Osteocyte (in vitro differentiated cells): ENCODE measurements at regions not wholly inside any gene's neighbourhood (a gene's known extent, or its start where the extent isn't known, plus 50 kb on each side); places are given as distances from the start of the nearest gene placed in this dataset.

Experiments used
- DNase-seq: peaks from one replicate; pipeline ENCODE4 v3.0.0; 2021; ENCODE audit warnings: mixed read lengths; ENCODE audit not compliant: unreplicated experiment; ENCODE audit errors: extremely low spot score
- H3K27ac Mint-ChIP-seq: one replicate; pipeline ENCODE4 v1.8.0; 2021; ENCODE audit warnings: mild to moderate bottlenecking, mixed read lengths; ENCODE audit not compliant: unreplicated experiment
- H3K27me3 Mint-ChIP-seq: one replicate; pipeline ENCODE4 v1.8.0; 2021; ENCODE audit warnings: mixed read lengths; ENCODE audit not compliant: unreplicated experiment
- H3K36me3 Mint-ChIP-seq: one replicate; pipeline ENCODE4 v1.8.0; 2021; ENCODE audit warnings: mixed read lengths; ENCODE audit not compliant: unreplicated experiment
- H3K4me1 Mint-ChIP-seq: one replicate; pipeline ENCODE4 v1.8.0; 2021; ENCODE audit warnings: mixed read lengths; ENCODE audit not compliant: unreplicated experiment
- H3K4me3 Mint-ChIP-seq: one replicate; pipeline ENCODE4 v1.8.0; 2021; ENCODE audit warnings: mild to moderate bottlenecking, moderate library complexity, mixed read lengths; ENCODE audit not compliant: unreplicated experiment
- H3K9me3 Mint-ChIP-seq: one replicate; pipeline ENCODE4 v1.8.0; 2021; ENCODE audit warnings: mixed read lengths; ENCODE audit not compliant: unreplicated experiment
- TF ChIP-seq, protein P1 (sequence below): fragments of 200-600 bp; sonication (generic); IDR thresholded peaks from 2 replicates; pipeline ENCODE4 v1.5.0; 2021; ENCODE audit warnings: antibody characterized with exemption, mild to moderate bottlenecking, moderate library complexity

DNA sequence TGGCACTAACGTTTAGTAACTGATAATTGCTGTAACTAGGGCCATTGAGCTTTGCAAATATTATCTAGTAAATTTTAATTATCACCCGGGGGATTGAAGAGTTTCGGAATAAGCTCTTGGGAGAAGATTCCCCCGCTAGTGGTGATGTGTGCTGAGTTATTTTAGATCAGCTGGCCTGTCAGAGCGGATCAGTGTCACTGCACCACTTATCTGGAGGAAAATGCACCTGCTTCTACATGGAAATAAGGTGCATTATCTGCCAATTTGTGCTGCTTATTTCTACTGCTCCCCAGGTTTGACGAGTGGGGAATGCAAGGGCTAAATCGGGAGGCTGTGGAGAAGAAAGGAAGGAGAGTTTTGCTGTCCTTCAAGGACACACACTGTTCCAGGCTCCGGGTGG, 518.6 kb downstream of the TLE4 start:
- Mint-ChIP-seq H3K9me3 (no peaks in the 10 kb centered on the region), H3K4me3 (no peak overlapping the region), H3K27me3 (no peaks in the 10 kb centered on the region), H3K36me3 (no peaks in the 10 kb centered on the region), H3K4me1 (no peaks in the 10 kb centered on the region), H3K27ac (no peak overlapping the region)
- no peak for DNase-seq
- TF ChIP-seq, protein P1, sequence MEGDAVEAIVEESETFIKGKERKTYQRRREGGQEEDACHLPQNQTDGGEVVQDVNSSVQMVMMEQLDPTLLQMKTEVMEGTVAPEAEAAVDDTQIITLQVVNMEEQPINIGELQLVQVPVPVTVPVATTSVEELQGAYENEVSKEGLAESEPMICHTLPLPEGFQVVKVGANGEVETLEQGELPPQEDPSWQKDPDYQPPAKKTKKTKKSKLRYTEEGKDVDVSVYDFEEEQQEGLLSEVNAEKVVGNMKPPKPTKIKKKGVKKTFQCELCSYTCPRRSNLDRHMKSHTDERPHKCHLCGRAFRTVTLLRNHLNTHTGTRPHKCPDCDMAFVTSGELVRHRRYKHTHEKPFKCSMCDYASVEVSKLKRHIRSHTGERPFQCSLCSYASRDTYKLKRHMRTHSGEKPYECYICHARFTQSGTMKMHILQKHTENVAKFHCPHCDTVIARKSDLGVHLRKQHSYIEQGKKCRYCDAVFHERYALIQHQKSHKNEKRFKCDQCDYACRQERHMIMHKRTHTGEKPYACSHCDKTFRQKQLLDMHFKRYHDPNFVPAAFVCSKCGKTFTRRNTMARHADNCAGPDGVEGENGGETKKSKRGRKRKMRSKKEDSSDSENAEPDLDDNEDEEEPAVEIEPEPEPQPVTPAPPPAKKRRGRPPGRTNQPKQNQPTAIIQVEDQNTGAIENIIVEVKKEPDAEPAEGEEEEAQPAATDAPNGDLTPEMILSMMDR: no peak

DNA sequence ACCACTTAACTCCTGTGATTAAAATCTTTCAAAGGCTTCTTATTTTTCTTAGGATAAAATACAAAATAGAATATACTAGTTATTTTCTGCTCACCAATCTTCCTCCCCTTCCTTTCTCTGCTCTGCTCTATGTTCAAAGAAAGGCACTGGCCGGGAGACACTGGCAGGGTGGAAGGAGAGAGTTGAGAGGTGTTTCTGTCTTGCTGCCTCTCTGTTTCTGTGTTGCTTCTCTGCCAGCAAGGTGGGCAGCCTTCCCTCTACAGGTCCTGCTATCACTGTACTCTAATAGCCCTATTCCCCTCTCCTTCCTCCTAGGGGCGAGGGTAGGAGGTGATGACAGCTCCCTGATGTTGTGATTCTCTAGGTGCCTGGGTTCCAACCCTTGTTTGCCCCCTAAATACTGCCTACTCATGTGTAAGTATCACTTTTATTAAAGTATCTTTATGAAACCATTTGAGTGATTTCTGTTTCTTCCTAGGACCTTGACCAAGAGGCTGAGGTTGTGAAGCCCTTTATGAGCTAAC, 515.1 kb downstream of the TLE4 start:
- no peak for DNase-seq
- H3K4me1 Mint-ChIP-seq: no peaks in the 10 kb centered on the region
- H3K4me3 Mint-ChIP-seq: no peak overlapping the region
- peaks cover under 1% of the 10 kb centered on the region for H3K36me3 Mint-ChIP-seq
- no peaks in the 10 kb centered on the region for H3K27me3 Mint-ChIP-seq
- H3K9me3 Mint-ChIP-seq: peaks cover 6% of the 10 kb centered on the region
- TF ChIP-seq, protein P1: no peak
- H3K27ac Mint-ChIP-seq: no peak overlapping the region

DNA sequence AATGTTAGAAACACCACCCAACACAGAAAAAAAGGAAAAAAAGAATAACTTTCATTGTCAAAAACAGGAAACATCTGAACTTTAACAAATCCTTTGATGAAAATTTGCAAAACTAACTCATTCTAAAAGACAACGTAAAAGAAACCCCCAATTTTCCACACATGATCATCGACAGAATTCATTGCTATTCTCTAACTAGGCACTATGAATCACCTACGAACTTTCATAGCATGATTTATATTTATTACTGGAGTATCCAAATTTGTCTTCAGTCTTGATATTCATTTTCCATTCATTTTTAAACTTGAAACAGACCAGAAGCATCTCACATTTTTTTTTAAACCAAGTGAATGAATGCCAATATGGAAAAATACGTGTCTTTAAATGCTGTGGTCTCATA, 514.6 kb downstream of the TLE4 start:
- no peaks in the 10 kb centered on the region for H3K4me1 Mint-ChIP-seq
- peaks cover 2% of the 10 kb centered on the region for H3K36me3 Mint-ChIP-seq
- H3K27ac Mint-ChIP-seq: no peak overlapping the region
- DNase-seq: no peak
- no peaks in the 10 kb centered on the region for H3K27me3 Mint-ChIP-seq
- peaks cover 8% of the 10 kb centered on the region for H3K9me3 Mint-ChIP-seq
- no peak overlapping the region for H3K4me3 Mint-ChIP-seq
- TF ChIP-seq, protein P1: no peak

DNA sequence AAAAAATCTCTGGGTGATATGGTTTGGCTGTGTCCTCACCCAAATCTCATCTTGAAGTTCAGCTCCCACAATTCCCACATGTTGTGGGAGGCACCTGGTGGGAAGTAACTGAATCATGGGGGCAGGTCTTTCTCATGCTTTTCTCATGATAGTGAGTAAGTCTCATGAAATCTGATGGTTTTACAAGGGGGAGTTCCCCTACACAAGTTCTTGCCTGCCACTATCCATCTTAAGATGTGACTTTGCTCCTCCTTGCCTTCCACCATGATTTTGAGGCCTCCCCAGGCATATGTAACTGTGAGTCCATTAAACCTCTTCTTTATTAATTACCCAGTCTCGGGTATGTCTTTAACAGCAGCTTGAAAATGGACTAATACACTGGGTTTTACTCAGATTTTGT, 513.9 kb downstream of the TLE4 start:
- no peaks in the 10 kb centered on the region for H3K27me3 Mint-ChIP-seq
- no peak overlapping the region for H3K4me3 Mint-ChIP-seq
- TF ChIP-seq, protein P1: no peak
- DNase-seq: no peak
- no peak overlapping the region for H3K27ac Mint-ChIP-seq
- peaks cover 2% of the 10 kb centered on the region for H3K36me3 Mint-ChIP-seq
- H3K4me1 Mint-ChIP-seq: no peaks in the 10 kb centered on the region
- H3K9me3 Mint-ChIP-seq: peaks cover 13% of the 10 kb centered on the region

DNA sequence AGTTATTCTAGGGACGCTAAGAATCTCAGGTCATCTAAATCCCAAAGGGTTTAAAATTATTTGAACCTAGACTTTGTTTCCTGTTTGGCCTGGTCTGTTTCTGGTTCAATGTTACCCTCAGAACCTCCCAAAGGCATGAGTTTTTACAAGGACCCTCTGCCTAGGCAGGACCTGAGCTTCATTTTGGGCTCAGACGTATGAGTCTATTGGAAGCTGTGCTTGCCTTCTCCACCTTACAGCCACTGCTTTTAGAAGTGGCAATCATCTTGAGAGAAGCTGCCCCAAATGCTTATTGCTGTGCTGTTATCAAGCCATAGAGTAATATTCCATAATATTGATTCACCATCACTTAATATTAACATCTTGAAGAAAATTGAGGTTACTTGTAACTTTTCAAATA, 510.4 kb downstream of the TLE4 start:
- Mint-ChIP-seq H3K36me3 (peaks cover 2% of the 10 kb centered on the region), H3K27me3 (no peaks in the 10 kb centered on the region), H3K27ac (no peak overlapping the region), H3K9me3 (peaks cover 13% of the 10 kb centered on the region), H3K4me3 (no peak overlapping the region), H3K4me1 (peaks cover 2% of the 10 kb centered on the region)
- no peak for DNase-seq
- TF ChIP-seq, protein P1: no peak
